Thoracic aorta (tissue), 2 donors: ENCODE measurements at regions not wholly inside any gene's neighbourhood (a gene's known extent, or its start where the extent isn't known, plus 50 kb on each side); places are given as distances from the start of the nearest gene placed in this dataset.

ENCODE experiments used
- ATAC-seq: fragments of 150-250 bp; one replicate; pipeline ENCODE4 v1.8.0; 2017; ENCODE audit warnings: low read depth; ENCODE audit not compliant: insufficient number of reproducible peaks, low FRiP score
- DNase-seq: peaks from one replicate; pipeline ENCODE4 v3.0.0-alpha.2; 2020; ENCODE audit warnings: low spot score
- H3K27ac ChIP-seq, 2 donors: fragments of 200-600 bp; sonication (generic); 1 replicate in 1 of 2; 2 replicates in 1 of 2; pipeline ENCODE4 v1.5.1; 2016; ENCODE audit warnings: mild to moderate bottlenecking in 2 of 2, moderate library complexity in 2 of 2
- H3K27me3 ChIP-seq: fragments of 200-600 bp; sonication (generic); replicated peaks from 2 replicates; pipeline ENCODE4 v1.6.0; 2016; ENCODE audit warnings: mild to moderate bottlenecking; ENCODE audit not compliant: insufficient read depth
- H3K36me3 ChIP-seq: fragments of 200-600 bp; sonication (generic); one replicate; pipeline ENCODE4 v1.5.1; 2016
- H3K4me1 ChIP-seq, 2 donors: fragments of 200-600 bp; sonication (generic); 1 replicate in 1 of 2; 2 replicates in 1 of 2; pipeline versions ENCODE4 v1.5.1 to v1.6.0; 2016; ENCODE audit warnings: low read depth in 2 of 2, mild to moderate bottlenecking in 1 of 2; ENCODE audit not compliant: control insufficient read depth in 1 of 2
- H3K4me3 ChIP-seq: fragments of 200-600 bp; sonication (generic); 2 replicates; pipeline ENCODE4 v1.5.1; 2016; ENCODE audit warnings: mild to moderate bottlenecking
- H3K9me3 ChIP-seq: fragments of 200-600 bp; sonication (generic); 2 replicates; pipeline ENCODE4 v1.5.1; 2016
- CTCF ChIP-seq: fragments of 200-600 bp; sonication (generic); IDR thresholded peaks from one replicate; pipeline ENCODE4 v1.5.1; 2019; ENCODE audit warnings: antibody characterized with exemption

GRCh38 chr3:110743984-110744383 is 327.6 kb upstream of the NECTIN3 start:
- no peak overlapping the region for H3K4me3 ChIP-seq
- H3K4me1 ChIP-seq = no peaks in the 10 kb centered on the region
- no peaks in the 10 kb centered on the region for H3K9me3 ChIP-seq
- ATAC-seq = no peak
- no peak overlapping the region for H3K27ac ChIP-seq
- no peak for TF ChIP-seq CTCF
- H3K36me3 ChIP-seq = no peaks in the 10 kb centered on the region
- H3K27me3 ChIP-seq = no peaks in the 10 kb centered on the region
- DNase-seq = no peak

- Histone ChIP-seq H3K4me1 (no peaks in the 10 kb centered on the region), H3K4me3 (no peak overlapping the region), H3K9me3 (no peaks in the 10 kb centered on the region), H3K27me3 (no peaks in the 10 kb centered on the region), H3K27ac (no peak overlapping the region), H3K36me3 (no peaks in the 10 kb centered on the region)
- DNase-seq (no peak), ATAC-seq (no peak)
- TF ChIP-seq CTCF = no peak
These were observed 326.9 kb upstream of the NECTIN3 start for GRCh38 chr3:110744723-110745122.

DNA sequence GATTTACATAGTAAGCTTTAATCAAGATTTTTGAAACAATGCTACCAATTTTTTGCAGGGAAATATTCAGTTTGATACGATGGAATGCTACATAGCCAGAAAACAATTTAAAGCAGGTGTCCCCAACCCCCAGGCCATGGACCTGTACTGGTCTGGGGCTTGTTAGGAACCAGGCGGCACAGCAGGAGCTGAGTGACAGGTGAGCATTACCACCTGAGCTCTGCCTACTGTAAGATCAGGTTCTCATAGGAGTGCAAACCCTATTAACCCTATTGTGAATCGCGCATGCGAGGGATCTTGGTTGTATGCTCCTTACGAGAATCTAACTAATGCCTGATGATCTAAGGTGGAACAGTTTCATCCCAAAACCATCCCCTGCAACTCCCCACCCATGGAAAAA is 322.6 kb upstream of the NECTIN3 start:
- DNase-seq (no peak), ATAC-seq (no peak)
- TF ChIP-seq CTCF = no peak
- no peaks in the 10 kb centered on the region for H3K27me3 ChIP-seq
- no peaks in the 10 kb centered on the region for H3K4me1 ChIP-seq
- no peak overlapping the region for H3K27ac ChIP-seq
- no peaks in the 10 kb centered on the region for H3K36me3 ChIP-seq
- H3K9me3 ChIP-seq = no peaks in the 10 kb centered on the region
- H3K4me3 ChIP-seq = no peak overlapping the region

- no peak for DNase-seq
- TF ChIP-seq CTCF = no peak
- Histone ChIP-seq H3K4me3 (no peak overlapping the region), H3K9me3 (no peaks in the 10 kb centered on the region), H3K27me3 (no peaks in the 10 kb centered on the region), H3K4me1 (no peaks in the 10 kb centered on the region), H3K27ac (no peak overlapping the region), H3K36me3 (no peaks in the 10 kb centered on the region)
- no peak for ATAC-seq
These were observed 321.4 kb upstream of the NECTIN3 start for GRCh38 chr3:110750201-110750600.

DNA sequence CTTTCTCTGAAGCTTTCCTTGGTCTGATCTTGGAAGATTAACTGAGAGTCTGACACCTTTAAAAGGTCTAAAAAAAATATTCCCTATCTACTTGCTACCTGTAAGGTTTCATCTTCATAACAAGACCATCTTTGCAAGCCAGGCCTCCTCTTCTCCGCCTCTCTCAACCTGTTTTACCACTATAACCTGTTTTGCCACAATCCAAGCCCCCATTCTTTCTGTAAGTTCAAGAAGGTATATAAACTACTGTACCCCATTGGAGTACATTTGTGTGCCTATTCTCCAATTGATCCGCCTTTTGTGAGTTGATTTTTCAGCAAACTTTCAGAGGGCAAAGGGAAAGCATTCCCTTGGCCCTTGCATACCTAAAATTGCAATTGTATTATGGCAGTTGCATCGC is 319.3 kb upstream of the NECTIN3 start:
- Histone ChIP-seq H3K27ac (no peak overlapping the region), H3K36me3 (no peaks in the 10 kb centered on the region), H3K9me3 (no peaks in the 10 kb centered on the region), H3K4me3 (no peak overlapping the region), H3K4me1 (no peaks in the 10 kb centered on the region), H3K27me3 (no peaks in the 10 kb centered on the region)
- DNase-seq (no peak), ATAC-seq (no peak)
- no peak for TF ChIP-seq CTCF
